H1 (cell line): ENCODE measurements at regions not wholly inside any gene's neighbourhood (a gene's known extent, or its start where the extent isn't known, plus 50 kb on each side); places are given as distances from the start of the nearest gene placed in this dataset.
"Not testable (repeated sequence)": the region's sequence is repeated elsewhere in the genome, so short reads cannot be mapped to it uniquely, and the experiment has no call there.

Experiments used
- CTCF ChIA-PET: fragments of 300-600 bp; sonication (Branson Sonifier 250); formaldehyde crosslinking; loops from one replicate; lab custom pipeline; 2021; ENCODE audit not compliant: partially characterized antibody; lab: Charles Lee
- POLR2A ChIA-PET: fragments of 300-600 bp; sonication (Branson Sonifier 250); formaldehyde crosslinking; loops from one replicate; lab custom pipeline; 2021; ENCODE audit warnings: inconsistent platforms; ENCODE audit not compliant: partially characterized antibody; lab: Charles Lee
- DNase-seq, 2 experiments: peaks; one replicate each; pipeline versions ENCODE4 v3.0.0 to v3.0.0-alpha.2; 2010 to 2022; ENCODE audit warnings: low spot score in 2 of 2, low read depth in 1 of 2, mixed read lengths in 1 of 2
- FAIRE-seq: peaks from 2 replicates; lab custom pipeline; 2011; peaks lifted over from hg19 to GRCh38; lab: Jason Lieb, UNC
- H2AFZ ChIP-seq: 2 replicates; pipeline ENCODE4 v1.8.1; 2012; ENCODE audit warnings: low read length, inconsistent platforms
- H2AK5ac ChIP-seq: 2 replicates; pipeline ENCODE4 v1.6.1; 2013; ENCODE audit warnings: low read depth, low read length
- H2BK120ac ChIP-seq: replicated peaks from 2 replicates; pipeline ENCODE3; 2013; ENCODE audit warnings: low read depth, low read length, inconsistent platforms
- H2BK12ac ChIP-seq: 2 replicates; pipeline ENCODE4 v1.6.1; 2013; ENCODE audit warnings: low read depth, low read length
- H2BK15ac ChIP-seq: 2 replicates; pipeline ENCODE4 v1.6.1; 2013; ENCODE audit warnings: low read length
- H2BK20ac ChIP-seq: 2 replicates; pipeline ENCODE4 v1.6.1; 2013; ENCODE audit warnings: low read length
- H2BK5ac ChIP-seq: 2 replicates; pipeline ENCODE4 v1.6.1; 2013; ENCODE audit warnings: low read depth, low read length
- H3K14ac ChIP-seq: 2 replicates; pipeline ENCODE4 v1.6.1; 2013; ENCODE audit warnings: inconsistent platforms; ENCODE audit not compliant: insufficient read length
- H3K18ac ChIP-seq: 2 replicates; pipeline ENCODE4 v1.6.1; 2013; ENCODE audit warnings: low read length; ENCODE audit errors: extremely low read depth
- H3K23ac ChIP-seq: 2 replicates; pipeline ENCODE4 v1.6.1; 2013; ENCODE audit warnings: inconsistent platforms; ENCODE audit not compliant: insufficient read length
- H3K23me2 ChIP-seq: 2 replicates; pipeline ENCODE4 v1.6.1; 2013; ENCODE audit warnings: low read depth, low read length
- H3K27ac ChIP-seq: 2 replicates; pipeline ENCODE4 v1.6.1; 2011; ENCODE audit warnings: low read depth, low read length, inconsistent platforms
- H3K27me3 ChIP-seq, 4 experiments: replicated peaks in 1 of 4; 1 replicate in 1 of 4; 2 replicates in 3 of 4; pipeline versions ENCODE4 v1.6.1 to v1.8.1; 2011 to 2013; ENCODE audit warnings: low read length in 3 of 4, mild to moderate bottlenecking in 3 of 4, inconsistent platforms in 2 of 4, mixed read lengths in 2 of 4, moderate library complexity in 1 of 4; ENCODE audit not compliant: control insufficient read depth in 3 of 4, insufficient read depth in 3 of 4; ENCODE audit errors: extremely low read depth in 1 of 4
- H3K36me3 ChIP-seq, 4 experiments: 2 replicates each; pipeline versions ENCODE4 v1.6.1 to v1.8.1; 2011 to 2013; ENCODE audit warnings: mild to moderate bottlenecking in 4 of 4, low read length in 3 of 4, moderate library complexity in 2 of 4, control low read depth in 1 of 4, inconsistent platforms in 1 of 4; ENCODE audit not compliant: insufficient read depth in 4 of 4, control insufficient read depth in 2 of 4
- H3K4ac ChIP-seq: replicated peaks from 2 replicates; pipeline ENCODE3; 2013; ENCODE audit warnings: low read length, low read depth, mixed read lengths, inconsistent platforms; ENCODE audit not compliant: insufficient read length
- H3K4me1 ChIP-seq, 4 experiments: replicated peaks in 1 of 4; 1 replicate in 1 of 4; 2 replicates in 3 of 4; pipeline versions ENCODE4 v1.6.1 to v1.8.1; 2011 to 2013; ENCODE audit warnings: low read length in 3 of 4, inconsistent platforms in 2 of 4, mixed read lengths in 1 of 4; ENCODE audit not compliant: insufficient read depth in 4 of 4, control insufficient read depth in 3 of 4
- H3K4me2 ChIP-seq, 2 experiments: 2 replicates each; pipeline versions ENCODE4 v1.6.1 to v1.8.1; 2011 to 2013; ENCODE audit warnings: low read depth in 2 of 2, low read length in 2 of 2, control low read depth in 1 of 2, inconsistent platforms in 1 of 2, mild to moderate bottlenecking in 1 of 2; ENCODE audit not compliant: insufficient read depth in 1 of 2
- H3K4me3 ChIP-seq, 4 experiments: fragments of 200-600, 300-600 bp in 1 of 4; sonication (generic), shearing (Covaris generic), sonication (Bioruptor Twin) in 1 of 4; 2 replicates each; pipeline versions ENCODE4 v1.5.1 to v1.8.1; 2011 to 2016; ENCODE audit warnings: low read length in 4 of 4, low read depth in 3 of 4, control low read depth in 2 of 4, inconsistent platforms in 2 of 4, mild to moderate bottlenecking in 2 of 4, mixed read lengths in 1 of 4, moderate library complexity in 1 of 4; ENCODE audit not compliant: insufficient read depth in 2 of 4; ENCODE audit errors: extremely low read depth in 1 of 4
- H3K56ac ChIP-seq: replicated peaks from 2 replicates; pipeline ENCODE3; 2013; ENCODE audit warnings: low read depth, mild to moderate bottlenecking, mixed read lengths, low read length, inconsistent platforms; ENCODE audit not compliant: insufficient read length
- H3K79me1 ChIP-seq: 2 replicates; pipeline ENCODE4 v1.6.1; 2013; ENCODE audit warnings: low read depth, low read length, control low read depth
- H3K79me2 ChIP-seq, 2 experiments: 2 replicates each; pipeline versions ENCODE4 v1.6.1 to v1.8.1; 2012 to 2013; ENCODE audit warnings: low read length in 2 of 2, mild to moderate bottlenecking in 2 of 2, inconsistent platforms in 1 of 2; ENCODE audit not compliant: insufficient read depth in 2 of 2, control insufficient read depth in 1 of 2
- H3K9ac ChIP-seq, 4 experiments: replicated peaks in 1 of 4; 1 replicate in 1 of 4; 2 replicates in 3 of 4; pipeline versions ENCODE4 v1.6.1 to v1.8.1; 2011 to 2013; ENCODE audit warnings: low read depth in 3 of 4, low read length in 3 of 4, control low read depth in 2 of 4, mild to moderate bottlenecking in 2 of 4, moderate library complexity in 2 of 4, inconsistent platforms in 1 of 4; ENCODE audit errors: extremely low read depth in 1 of 4
- H3K9me3 ChIP-seq, 2 experiments: 2 replicates each; pipeline versions ENCODE4 v1.6.1 to v1.8.1; 2012 to 2013; ENCODE audit warnings: mild to moderate bottlenecking in 2 of 2, moderate library complexity in 2 of 2, control low read depth in 1 of 2, inconsistent platforms in 1 of 2, low read depth in 1 of 2, low read length in 1 of 2, mixed read lengths in 1 of 2; ENCODE audit not compliant: insufficient read depth in 2 of 2
- H4K20me1 ChIP-seq, 2 experiments: replicated peaks in 1 of 2; 2 replicates each; pipeline versions ENCODE3 to v1.8.1; 2011 to 2013; ENCODE audit warnings: inconsistent platforms in 2 of 2, low read length in 2 of 2, mild to moderate bottlenecking in 1 of 2; ENCODE audit not compliant: insufficient read depth in 2 of 2, control insufficient read depth in 1 of 2
- H4K5ac ChIP-seq: 2 replicates; pipeline ENCODE4 v1.6.1; 2013; ENCODE audit warnings: low read length, low read depth, mixed read lengths, inconsistent platforms; ENCODE audit not compliant: insufficient read length
- H4K8ac ChIP-seq: 2 replicates; pipeline ENCODE4 v1.8.0; 2013; ENCODE audit warnings: mild to moderate bottlenecking, moderate library complexity, low read length, inconsistent platforms; ENCODE audit not compliant: insufficient read depth; ENCODE audit errors: extremely low read depth
- H4K91ac ChIP-seq: replicated peaks from 2 replicates; pipeline ENCODE3; 2013; ENCODE audit warnings: low read length, mixed read lengths, inconsistent platforms; ENCODE audit not compliant: insufficient read length
- MAX ChIP-seq: IDR thresholded peaks from 2 replicates; pipeline ENCODE4 v1.6.1; 2012; ENCODE audit warnings: inconsistent platforms
- WGBS, 2 experiments: shearing (Covaris generic) in 1 of 2; methylation state at CpG; one replicate each; pipeline versions ENCODE4 v1.1.6 to v1.1.7; 2013 to 2015; ENCODE audit warnings: low lambda C conversion rate in 2 of 2, mixed read lengths in 2 of 2, inconsistent platforms in 1 of 2, low coverage in 1 of 2, missing lambda C conversion rate in 1 of 2; ENCODE audit not compliant: insufficient replicate concordance in 2 of 2, insufficient coverage in 1 of 2, insufficient read length in 1 of 2; ENCODE audit errors: extremely low coverage in 1 of 2, missing lambda C conversion rate in 1 of 2; 5-methylcytosine and 5-hydroxymethylcytosine counted together

- H2AK5ac ChIP-seq, H4K8ac ChIP-seq, H3K27me3 ChIP-seq, DNase-seq, H4K91ac ChIP-seq, H2BK12ac ChIP-seq, H2BK5ac ChIP-seq, H3K79me1 ChIP-seq, H2BK120ac ChIP-seq, H3K27ac ChIP-seq, H3K36me3 ChIP-seq, H4K5ac ChIP-seq, H3K56ac ChIP-seq, H2BK20ac ChIP-seq, H4K20me1 ChIP-seq, H3K23me2 ChIP-seq, H3K18ac ChIP-seq, FAIRE-seq, H2BK15ac ChIP-seq, H3K4me2 ChIP-seq, H3K9me3 ChIP-seq, H2AFZ ChIP-seq, H3K4ac ChIP-seq, H3K79me2 ChIP-seq, H3K4me1 ChIP-seq, H3K9ac ChIP-seq, H3K23ac ChIP-seq, H3K4me3 ChIP-seq, H3K14ac ChIP-seq, POLR2A ChIA-PET: not testable (repeated sequence)
- peak; percentile 3; the same call in 1 of the 2 replicates for TF ChIP-seq MAX
- WGBS, 2 experiments: 94% methylated on average over 6 of the region's 7 CpGs; no CpG with 5 or more reads in 1 of the 2 experiments
- CTCF ChIA-PET: interaction anchor here (1.4 to 2.0 kb wide), 4 partner anchors 10 to 99 kb away, joined by 5 to 11 read pairs (median 7); no protein-coding TSS in a partner anchor
Measured at GRCh38 chr6:168233875-168234213, 85.7 kb downstream of the DACT2 start.
